PC-3 (cell line): ENCODE measurements at regions not wholly inside any gene's neighbourhood (a gene's known extent, or its start where the extent isn't known, plus 50 kb on each side); places are given as distances from the start of the nearest gene placed in this dataset.

Experiments
- ATAC-seq: fragments of 200-7000 bp; cut with Tn5 transposase; 2 replicates; pipeline ENCODE4 v1.9.1; 2020; ENCODE audit warnings: mild to moderate bottlenecking, moderate library complexity
- BruUV-seq: library from RNA; stranded (reverse); fragments of 400-500 nt; replicated peaks from 2 replicates; lab custom pipeline; 2021; lab: Mats Ljungman, UMichigan
- CTCF ChIA-PET: fragments of 300-600 bp; sonication (Branson Sonifier 250); formaldehyde crosslinking; loops from one replicate; lab custom pipeline; 2022; ENCODE audit warnings: antibody characterized with exemption; lab: Charles Lee
- POLR2A ChIA-PET: fragments of 300-600 bp; sonication (Branson Sonifier 250); formaldehyde crosslinking; loops from one replicate; lab custom pipeline; 2022; ENCODE audit warnings: antibody characterized with exemption; ENCODE audit not compliant: unreplicated experiment; lab: Charles Lee
- DNase-seq: peaks from one replicate; pipeline ENCODE4 v3.0.0-alpha.2; 2015
- H2AFZ ChIP-seq: fragments of 300-600 bp; sonication (generic); 2 replicates; pipeline ENCODE4 v1.6.0; 2016; ENCODE audit warnings: antibody characterized with exemption, low read length
- H3F3A ChIP-seq: fragments of 300-600 bp; sonication (generic); one replicate; pipeline ENCODE4 v1.6.0; 2017; ENCODE audit warnings: antibody characterized with exemption, low read length, control low read depth, mild to moderate bottlenecking; ENCODE audit not compliant: unreplicated experiment
- H3K27ac ChIP-seq: fragments of 300-600 bp; sonication (generic); 2 replicates; pipeline ENCODE4 v1.5.1; 2016; ENCODE audit warnings: mild to moderate bottlenecking, low read length
- H3K27me3 ChIP-seq: fragments of 300-600 bp; sonication (generic); 2 replicates; pipeline ENCODE4 v1.6.1; 2016; ENCODE audit warnings: low read length, mixed read lengths
- H3K36me3 ChIP-seq: fragments of 300-600 bp; sonication (generic); 2 replicates; pipeline ENCODE4 v1.6.1; 2016; ENCODE audit warnings: low read depth, mixed run types, low read length, mixed read lengths
- H3K4me1 ChIP-seq: fragments of 300-600 bp; sonication (generic); 2 replicates; pipeline ENCODE4 v1.5.1; 2016; ENCODE audit warnings: low read length; ENCODE audit not compliant: insufficient read depth
- H3K4me2 ChIP-seq: fragments of 300-600 bp; sonication (generic); 2 replicates; pipeline ENCODE4 v1.6.0; 2016; ENCODE audit warnings: low read length
- H3K4me3 ChIP-seq: fragments of 300-600 bp; sonication (generic); 2 replicates; pipeline ENCODE4 v1.5.1; 2016; ENCODE audit warnings: mild to moderate bottlenecking, low read length, mixed read lengths
- H3K79me2 ChIP-seq: fragments of 300-600 bp; sonication (generic); 2 replicates; pipeline ENCODE4 v1.6.1; 2017; ENCODE audit warnings: low read length, mixed read lengths
- H3K9ac ChIP-seq: fragments of 300-600 bp; sonication (generic); 2 replicates; pipeline ENCODE4 v1.6.0; 2016; ENCODE audit warnings: mild to moderate bottlenecking, low read length
- H3K9me2 ChIP-seq: fragments of 300-600 bp; sonication (generic); replicated peaks from 2 replicates; pipeline ENCODE4 v1.6.1; 2016; ENCODE audit warnings: mixed run types, low read length, mixed read lengths
- H3K9me3 ChIP-seq: fragments of 300-600 bp; sonication (generic); 2 replicates; pipeline ENCODE4 v1.6.1; 2016; ENCODE audit warnings: low read length, mixed read lengths
- H4K20me1 ChIP-seq: fragments of 300-600 bp; sonication (generic); 2 replicates; pipeline ENCODE4 v1.6.1; 2016; ENCODE audit warnings: low read length, mixed read lengths
- CTCF ChIP-seq: fragments of 300-600 bp; sonication (generic); conservative IDR thresholded peaks from 2 replicates; pipeline ENCODE4 v1.5.1; 2017; ENCODE audit warnings: antibody characterized with exemption, low read depth, mild to moderate bottlenecking, low read length
- EZH2 ChIP-seq: fragments of 300-600 bp; sonication (generic); IDR thresholded peaks from one replicate; pipeline ENCODE4 v1.6.1; 2017; ENCODE audit warnings: antibody characterized with exemption, mild to moderate bottlenecking, low read length; ENCODE audit not compliant: unreplicated experiment
- EZH2phosphoT487 ChIP-seq: fragments of 300-600 bp; sonication (generic); IDR thresholded peaks from 2 replicates; pipeline ENCODE4 v1.6.1; 2018; ENCODE audit warnings: mild to moderate bottlenecking, antibody characterized with exemption, low read length, borderline replicate concordance
- intact Hi-C: fragments of 100-400 bp; cut with micrococcal nuclease; formaldehyde crosslinking; loops from 2 replicates; pipeline ENCODE4 v1.9.0; 2023

GRCh38 chr12:124098887-124099286 lies 125.9 kb downstream of the ZNF664 start:
- Histone ChIP-seq H2AFZ (no peak overlapping the region), H3K4me3 (no peak overlapping the region), H3F3A (no peaks in the 10 kb centered on the region), H4K20me1 (no peaks in the 10 kb centered on the region), H3K9me3 (no peaks in the 10 kb centered on the region), H3K27me3 (peaks cover 35% of the 10 kb centered on the region), H3K79me2 (no peaks in the 10 kb centered on the region), H3K4me2 (no peak overlapping the region), H3K4me1 (no peaks in the 10 kb centered on the region), H3K27ac (no peak overlapping the region), H3K9ac (no peak overlapping the region), H3K36me3 (no peaks in the 10 kb centered on the region), H3K9me2 (no peaks in the 10 kb centered on the region)
- no peak for TF ChIP-seq EZH2phosphoT487
- peak; percentile 55 for TF ChIP-seq EZH2
- ChIA-PET POLR2A (no interaction called here), CTCF (no interaction called here)
- BruUV-seq = no TSS peak
- intact Hi-C loops = no loop called here
- no peak for DNase-seq
- no peak for ATAC-seq

- ATAC-seq = no peak
- Histone ChIP-seq H3K4me3 (no peak overlapping the region), H3F3A (no peaks in the 10 kb centered on the region), H3K36me3 (no peaks in the 10 kb centered on the region), H3K9me2 (no peaks in the 10 kb centered on the region), H3K4me1 (no peaks in the 10 kb centered on the region), H3K27ac (no peak overlapping the region), H2AFZ (no peak overlapping the region), H3K4me2 (no peak overlapping the region), H3K9me3 (no peaks in the 10 kb centered on the region), H3K9ac (no peak overlapping the region), H3K79me2 (no peaks in the 10 kb centered on the region), H4K20me1 (no peaks in the 10 kb centered on the region), H3K27me3 (peaks cover 37% of the 10 kb centered on the region)
- ChIA-PET POLR2A (no interaction called here), CTCF (no interaction called here)
- BruUV-seq = no TSS peak
- intact Hi-C loops = no loop called here
- DNase-seq = no peak
- TF ChIP-seq EZH2 = no peak
- no peak for TF ChIP-seq CTCF
- TF ChIP-seq EZH2phosphoT487 = no peak
These were observed 126.6 kb downstream of the ZNF664 start for GRCh38 chr12:124099661-124100060.

- Histone ChIP-seq H3K79me2 (no peaks in the 10 kb centered on the region), H3K9me2 (no peaks in the 10 kb centered on the region), H3K4me3 (no peak overlapping the region), H3K9ac (no peak overlapping the region), H4K20me1 (no peaks in the 10 kb centered on the region), H3F3A (no peaks in the 10 kb centered on the region), H3K36me3 (no peaks in the 10 kb centered on the region), H3K9me3 (no peaks in the 10 kb centered on the region), H3K27ac (no peak overlapping the region), H2AFZ (no peak overlapping the region), H3K27me3 (peaks cover 40% of the 10 kb centered on the region), H3K4me1 (no peaks in the 10 kb centered on the region), H3K4me2 (no peak overlapping the region)
- TF ChIP-seq EZH2 = no peak
- TF ChIP-seq CTCF = no peak
- ATAC-seq (no peak), DNase-seq (no peak)
- intact Hi-C loops = no loop called here
- ChIA-PET POLR2A (no interaction called here), CTCF (no interaction called here)
- no TSS peak for BruUV-seq
These were observed 127.7 kb downstream of the ZNF664 start for GRCh38 chr12:124100572-124101178.
